IPS-20b (cell line): ENCODE measurements at regions not wholly inside any gene's neighbourhood (a gene's known extent, or its start where the extent isn't known, plus 50 kb on each side); places are given as distances from the start of the nearest gene placed in this dataset.
"Not testable (repeated sequence)": the region's sequence is repeated elsewhere in the genome, so short reads cannot be mapped to it uniquely, and the experiment has no call there.

Source experiments
- H3K27ac ChIP-seq: one replicate; pipeline ENCODE4 v1.5.1; 2013; ENCODE audit warnings: low read length
- H3K27me3 ChIP-seq: 2 replicates; pipeline ENCODE4 v1.6.1; 2013; ENCODE audit warnings: mild to moderate bottlenecking, low read length, inconsistent platforms; ENCODE audit not compliant: insufficient read depth
- H3K36me3 ChIP-seq: 2 replicates; pipeline ENCODE4 v1.6.1; 2013; ENCODE audit warnings: low read depth, mild to moderate bottlenecking, inconsistent platforms, low read length, moderate library complexity; ENCODE audit not compliant: insufficient read depth
- H3K4me1 ChIP-seq: 2 replicates; pipeline ENCODE4 v1.6.1; 2013; ENCODE audit warnings: mild to moderate bottlenecking, control low read depth, inconsistent platforms, low read length, moderate library complexity; ENCODE audit not compliant: insufficient read depth
- H3K4me3 ChIP-seq: 2 replicates; pipeline ENCODE4 v1.5.1; 2013; ENCODE audit warnings: mild to moderate bottlenecking, low read length, inconsistent platforms
- H3K9ac ChIP-seq: 2 replicates; pipeline ENCODE4 v1.6.1; 2013; ENCODE audit warnings: low read depth, mild to moderate bottlenecking, inconsistent platforms, low read length, moderate library complexity
- H3K9me3 ChIP-seq: 2 replicates; pipeline ENCODE4 v1.6.1; 2013; ENCODE audit warnings: mild to moderate bottlenecking, low read depth, low read length, inconsistent platforms; ENCODE audit not compliant: insufficient read depth

GRCh38 chr6:159520002-159520401, 173.0 kb downstream of the SOD2 start:
- no peak overlapping the region for H3K27ac ChIP-seq
- no peak overlapping the region for H3K4me3 ChIP-seq
- H3K36me3 ChIP-seq = no peaks in the 10 kb centered on the region
- H3K27me3 ChIP-seq = peaks cover 4% of the 10 kb centered on the region; the same call in 1 of the 2 replicates
- H3K4me1 ChIP-seq = no peaks in the 10 kb centered on the region
- H3K9me3 ChIP-seq = peaks cover 3% of the 10 kb centered on the region; the same call in 1 of the 2 replicates
- no peak overlapping the region for H3K9ac ChIP-seq

GRCh38 chr6:159515811-159516210, 177.2 kb downstream of the SOD2 start:
- H3K9ac ChIP-seq, H3K27ac ChIP-seq, H3K9me3 ChIP-seq, H3K4me1 ChIP-seq, H3K27me3 ChIP-seq, H3K4me3 ChIP-seq, H3K36me3 ChIP-seq: not testable (repeated sequence)

GRCh38 chr6:159513914-159514313, 179.1 kb downstream of the SOD2 start:
- H3K4me3 ChIP-seq = no peak overlapping the region
- H3K36me3 ChIP-seq = no peaks in the 10 kb centered on the region
- no peaks in the 10 kb centered on the region for H3K27me3 ChIP-seq
- no peaks in the 10 kb centered on the region for H3K4me1 ChIP-seq
- H3K9ac ChIP-seq = no peak overlapping the region
- no peak overlapping the region for H3K27ac ChIP-seq
- H3K9me3 ChIP-seq = peaks cover 3% of the 10 kb centered on the region; the same call in 1 of the 2 replicates

GRCh38 chr6:159513074-159513720, 179.8 kb downstream of the SOD2 start:
- H3K4me3 ChIP-seq = no peak overlapping the region
- no peaks in the 10 kb centered on the region for H3K4me1 ChIP-seq
- no peak overlapping the region for H3K27ac ChIP-seq
- no peaks in the 10 kb centered on the region for H3K36me3 ChIP-seq
- no peak overlapping the region for H3K9ac ChIP-seq
- peaks cover 3% of the 10 kb centered on the region; the same call in 1 of the 2 replicates for H3K9me3 ChIP-seq
- no peaks in the 10 kb centered on the region for H3K27me3 ChIP-seq

- H3K9ac ChIP-seq = no peak overlapping the region
Observed at GRCh38 chr6:159512571-159512970, 180.5 kb downstream of the SOD2 start.

GRCh38 chr6:159512104-159512503, 180.9 kb downstream of the SOD2 start:
- H3K27me3 ChIP-seq = no peaks in the 10 kb centered on the region
- no peak overlapping the region for H3K27ac ChIP-seq
- H3K4me1 ChIP-seq = no peaks in the 10 kb centered on the region
- no peak overlapping the region for H3K9ac ChIP-seq
- H3K36me3 ChIP-seq = no peaks in the 10 kb centered on the region
- H3K4me3 ChIP-seq = no peak overlapping the region
- H3K9me3 ChIP-seq = peaks cover 2% of the 10 kb centered on the region; the same call in 1 of the 2 replicates

More at GRCh38 chr6:159512571-159512970, 180.5 kb downstream of the SOD2 start:
- no peak overlapping the region for H3K4me3 ChIP-seq
- H3K9me3 ChIP-seq = peaks cover 3% of the 10 kb centered on the region; the same call in 1 of the 2 replicates
- no peaks in the 10 kb centered on the region for H3K4me1 ChIP-seq
- H3K36me3 ChIP-seq = no peaks in the 10 kb centered on the region
- no peak overlapping the region for H3K27ac ChIP-seq
- H3K27me3 ChIP-seq = no peaks in the 10 kb centered on the region

- H3K4me1 ChIP-seq = no peaks in the 10 kb centered on the region
- H3K27ac ChIP-seq = no peak overlapping the region
- no peaks in the 10 kb centered on the region for H3K9me3 ChIP-seq
- H3K36me3 ChIP-seq = no peaks in the 10 kb centered on the region
- H3K27me3 ChIP-seq = no peaks in the 10 kb centered on the region
- H3K9ac ChIP-seq = no peak overlapping the region
- H3K4me3 ChIP-seq = no peak overlapping the region
Observed at GRCh38 chr6:159510141-159510540, 182.9 kb downstream of the SOD2 start.

GRCh38 chr6:159508931-159509330, 184.1 kb downstream of the SOD2 start:
- Histone ChIP-seq H3K9ac (no peak overlapping the region), H3K9me3 (no peaks in the 10 kb centered on the region), H3K36me3 (no peaks in the 10 kb centered on the region), H3K27ac (no peak overlapping the region), H3K4me1 (no peaks in the 10 kb centered on the region), H3K27me3 (no peaks in the 10 kb centered on the region), H3K4me3 (no peak overlapping the region)

GRCh38 chr6:159506048-159506447, 187.0 kb downstream of the SOD2 start:
- H3K4me1 ChIP-seq = no peaks in the 10 kb centered on the region
- no peaks in the 10 kb centered on the region for H3K9me3 ChIP-seq
- H3K9ac ChIP-seq = no peak overlapping the region
- no peak overlapping the region for H3K4me3 ChIP-seq
- H3K27me3 ChIP-seq = no peaks in the 10 kb centered on the region
- H3K27ac ChIP-seq = no peak overlapping the region
- H3K36me3 ChIP-seq = no peaks in the 10 kb centered on the region

- H3K36me3 ChIP-seq = no peaks in the 10 kb centered on the region
- no peak overlapping the region for H3K4me3 ChIP-seq
- H3K4me1 ChIP-seq = no peaks in the 10 kb centered on the region
- no peak overlapping the region for H3K9ac ChIP-seq
- no peak overlapping the region for H3K27ac ChIP-seq
- no peaks in the 10 kb centered on the region for H3K27me3 ChIP-seq
- H3K9me3 ChIP-seq = no peaks in the 10 kb centered on the region
Observed at GRCh38 chr6:159505140-159505922, 187.7 kb downstream of the SOD2 start.

- Histone ChIP-seq H3K4me3 (no peak overlapping the region), H3K36me3 (no peaks in the 10 kb centered on the region)
Observed at GRCh38 chr6:159501558-159501957, 191.5 kb downstream of the SOD2 start.

GRCh38 chr6:159499034-159499433, 194.0 kb downstream of the SOD2 start:
- H3K4me1 ChIP-seq = no peaks in the 10 kb centered on the region
- peaks cover 10% of the 10 kb centered on the region; the same call in 1 of the 2 replicates for H3K9me3 ChIP-seq
- H3K4me3 ChIP-seq = no peak overlapping the region
- no peak overlapping the region for H3K9ac ChIP-seq
- no peak overlapping the region for H3K27ac ChIP-seq
- H3K36me3 ChIP-seq = no peaks in the 10 kb centered on the region
- no peaks in the 10 kb centered on the region for H3K27me3 ChIP-seq

More at GRCh38 chr6:159501558-159501957, 191.5 kb downstream of the SOD2 start:
- H3K9me3 ChIP-seq = peaks cover 10% of the 10 kb centered on the region; the same call in 1 of the 2 replicates
- H3K27me3 ChIP-seq = no peaks in the 10 kb centered on the region
- H3K27ac ChIP-seq = no peak overlapping the region
- no peak overlapping the region for H3K9ac ChIP-seq
- H3K4me1 ChIP-seq = no peaks in the 10 kb centered on the region
